Kidney (tissue), 13 donors: ENCODE measurements at regions not wholly inside any gene's neighbourhood (a gene's known extent, or its start where the extent isn't known, plus 50 kb on each side); places are given as distances from the start of the nearest gene placed in this dataset.

ENCODE experiments used
- DNase-seq, 5 donors: peaks; one replicate each; pipeline ENCODE4 v3.0.0-alpha.2; 2013 to 2020
- FAIRE-seq: peaks from 2 replicates; lab custom pipeline; 2012; peaks lifted over from hg19 to GRCh38; lab: Jason Lieb, UNC
- H3K27ac ChIP-seq, 2 donors: one replicate each; pipeline ENCODE4 v1.7.0; 2013; ENCODE audit warnings: low read depth in 2 of 2, low read length in 2 of 2, inconsistent platforms in 1 of 2
- H3K27me3 ChIP-seq: one replicate; pipeline ENCODE4 v1.7.1; 2013; ENCODE audit warnings: low read length, inconsistent platforms; ENCODE audit not compliant: control insufficient read depth, insufficient read depth
- H3K36me3 ChIP-seq, 3 donors: one replicate each; pipeline versions ENCODE4 v1.7.0 to v1.7.1; 2013; ENCODE audit warnings: low read length in 3 of 3, control low read depth in 1 of 3, inconsistent platforms in 1 of 3; ENCODE audit not compliant: insufficient read depth in 3 of 3, control insufficient read depth in 2 of 3
- H3K4me1 ChIP-seq, 3 donors: one replicate each; pipeline versions ENCODE4 v1.7.0 to v1.7.1; 2013; ENCODE audit warnings: low read length in 3 of 3, inconsistent platforms in 1 of 3, low read depth in 1 of 3; ENCODE audit not compliant: control insufficient read depth in 2 of 3, insufficient read depth in 2 of 3
- H3K4me3 ChIP-seq, 3 donors: one replicate each; pipeline versions ENCODE4 v1.7.0 to v1.8.1; 2013; ENCODE audit warnings: low read length in 3 of 3, control low read depth in 1 of 3, inconsistent platforms in 1 of 3
- H3K9ac ChIP-seq, 3 donors: one replicate each; pipeline versions ENCODE4 v1.7.0 to v1.7.1; 2013; ENCODE audit warnings: low read length in 3 of 3, control low read depth in 1 of 3, inconsistent platforms in 1 of 3
- H3K9me3 ChIP-seq, 3 donors: one replicate each; pipeline versions ENCODE4 v1.7.0 to v1.7.1; 2013; ENCODE audit warnings: low read length in 3 of 3, control low read depth in 1 of 3, inconsistent platforms in 1 of 3; ENCODE audit not compliant: control insufficient read depth in 2 of 3, insufficient read depth in 1 of 3
- intact Hi-C: fragments of 100-400 bp; cut with DNase I; formaldehyde crosslinking; loops from one replicate; pipeline ENCODE4 v1.11.1; 2022
- TF ChIP-seq, protein P1 (sequence below): IDR thresholded peaks from 3 replicates; pipeline ENCODE4 v1.5.1; 2012; ENCODE audit warnings: mild to moderate bottlenecking, moderate library complexity, borderline replicate concordance; ENCODE audit not compliant: insufficient read depth; ENCODE audit errors: extremely low read depth
- donor health status: control.
- donor health status: control.
- donor health status: control.
- donor health status: control.
- donor health status: control.
- donor health status: DM: yes; HTN: yes; CAD: no.
- donor health status: Normal renal cell carcinoma (clear cell type).

DNA sequence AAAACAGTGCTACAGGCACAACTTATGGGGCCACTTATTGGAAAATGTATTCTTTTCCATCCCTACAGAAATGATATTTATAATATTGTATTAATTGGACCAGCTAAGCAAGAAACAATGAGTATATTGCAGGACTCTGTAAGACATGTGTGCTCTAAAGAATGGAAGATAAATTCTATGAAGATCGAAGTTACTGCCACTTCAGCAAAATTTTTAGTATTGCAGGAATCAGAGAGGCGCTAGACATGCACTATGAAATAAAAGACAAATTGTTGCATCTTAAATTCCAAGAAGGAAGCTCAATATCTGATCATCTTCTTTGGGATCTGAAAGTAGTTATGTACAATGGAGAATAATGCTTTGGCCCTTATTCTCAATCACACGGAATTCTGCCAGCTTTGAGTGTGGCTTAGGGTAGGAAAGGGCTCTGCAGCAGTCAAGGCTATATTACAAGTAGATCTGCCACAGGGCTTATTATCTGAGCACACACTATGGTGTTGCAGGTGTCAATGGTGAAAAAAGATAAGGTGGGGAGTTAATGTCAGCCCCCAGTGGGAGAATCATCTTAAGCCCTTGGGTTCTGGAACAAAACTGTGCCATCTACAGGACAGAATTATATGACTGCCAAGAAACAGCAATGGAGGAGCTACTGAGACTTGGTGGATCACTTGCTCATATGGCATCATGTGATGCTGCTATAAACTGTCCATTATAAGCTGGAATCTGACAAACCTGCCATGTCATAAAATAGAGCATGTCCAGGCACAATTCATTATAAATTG lies 334.0 kb upstream of the NDST3 start:
- H3K9ac ChIP-seq: no peak overlapping the region
- no peak for FAIRE-seq
- DNase-seq: peak in 1 of 5 donors; percentile 1
- no peaks in the 10 kb centered on the region for H3K4me1 ChIP-seq
- no peaks in the 10 kb centered on the region for H3K9me3 ChIP-seq
- intact Hi-C loops: no loop called here
- H3K27me3 ChIP-seq: no peaks in the 10 kb centered on the region
- TF ChIP-seq, protein P1, sequence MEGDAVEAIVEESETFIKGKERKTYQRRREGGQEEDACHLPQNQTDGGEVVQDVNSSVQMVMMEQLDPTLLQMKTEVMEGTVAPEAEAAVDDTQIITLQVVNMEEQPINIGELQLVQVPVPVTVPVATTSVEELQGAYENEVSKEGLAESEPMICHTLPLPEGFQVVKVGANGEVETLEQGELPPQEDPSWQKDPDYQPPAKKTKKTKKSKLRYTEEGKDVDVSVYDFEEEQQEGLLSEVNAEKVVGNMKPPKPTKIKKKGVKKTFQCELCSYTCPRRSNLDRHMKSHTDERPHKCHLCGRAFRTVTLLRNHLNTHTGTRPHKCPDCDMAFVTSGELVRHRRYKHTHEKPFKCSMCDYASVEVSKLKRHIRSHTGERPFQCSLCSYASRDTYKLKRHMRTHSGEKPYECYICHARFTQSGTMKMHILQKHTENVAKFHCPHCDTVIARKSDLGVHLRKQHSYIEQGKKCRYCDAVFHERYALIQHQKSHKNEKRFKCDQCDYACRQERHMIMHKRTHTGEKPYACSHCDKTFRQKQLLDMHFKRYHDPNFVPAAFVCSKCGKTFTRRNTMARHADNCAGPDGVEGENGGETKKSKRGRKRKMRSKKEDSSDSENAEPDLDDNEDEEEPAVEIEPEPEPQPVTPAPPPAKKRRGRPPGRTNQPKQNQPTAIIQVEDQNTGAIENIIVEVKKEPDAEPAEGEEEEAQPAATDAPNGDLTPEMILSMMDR: peak; percentile 10
- no peak overlapping the region for H3K27ac ChIP-seq
- H3K36me3 ChIP-seq: no peaks in the 10 kb centered on the region
- no peak overlapping the region for H3K4me3 ChIP-seq

DNA sequence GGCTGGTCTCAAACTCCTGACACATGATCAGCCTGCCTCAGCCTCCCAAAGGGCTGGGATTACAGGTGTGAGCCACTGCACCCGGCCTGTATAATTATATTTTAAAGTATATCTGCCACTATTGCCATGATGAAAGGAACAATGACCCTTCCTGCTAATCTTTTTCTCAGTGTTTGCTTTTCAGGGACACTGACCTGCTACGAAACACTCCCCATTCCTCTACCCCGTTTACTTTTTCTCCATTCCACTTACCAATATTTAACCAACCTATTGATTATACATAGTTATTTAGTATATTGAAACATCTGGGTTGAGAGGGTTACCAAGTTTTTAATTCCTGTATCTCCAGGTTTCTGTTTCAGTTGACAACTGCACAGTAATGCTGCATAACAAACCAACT lies 331.9 kb upstream of the NDST3 start:
- Histone ChIP-seq H3K4me3 (no peak overlapping the region), H3K4me1 (no peaks in the 10 kb centered on the region), H3K9me3 (no peaks in the 10 kb centered on the region), H3K27me3 (no peaks in the 10 kb centered on the region), H3K27ac (no peak overlapping the region), H3K9ac (no peak overlapping the region), H3K36me3 (no peaks in the 10 kb centered on the region)
- DNase-seq: no peak
- intact Hi-C loops: no loop called here
- no peak for FAIRE-seq
- TF ChIP-seq, protein P1: no peak

DNA sequence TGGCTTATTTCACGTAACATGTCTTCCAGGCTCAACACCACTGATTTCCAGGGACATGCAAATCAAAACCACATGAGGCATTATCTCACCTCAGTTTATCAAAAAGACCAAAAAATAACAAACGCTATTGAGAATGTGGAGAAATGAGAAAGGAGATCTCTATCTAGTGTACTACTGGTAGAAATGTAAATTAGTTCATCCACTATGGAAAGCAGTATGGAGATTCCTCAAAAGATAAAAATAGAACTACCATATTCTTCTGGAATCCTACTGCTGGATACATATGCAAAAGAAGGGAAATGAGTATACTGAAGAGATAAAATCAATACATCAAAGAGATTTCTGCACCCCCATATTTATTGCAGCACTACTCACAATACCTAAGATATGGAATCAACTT lies 329.6 kb upstream of the NDST3 start:
- intact Hi-C loops: no loop called here
- H3K27ac ChIP-seq: no peak overlapping the region
- no peaks in the 10 kb centered on the region for H3K36me3 ChIP-seq
- H3K4me3 ChIP-seq: no peak overlapping the region
- no peak overlapping the region for H3K9ac ChIP-seq
- TF ChIP-seq, protein P1: no peak
- no peaks in the 10 kb centered on the region for H3K4me1 ChIP-seq
- no peaks in the 10 kb centered on the region for H3K27me3 ChIP-seq
- FAIRE-seq: no peak
- DNase-seq: no peak
- H3K9me3 ChIP-seq: no peaks in the 10 kb centered on the region
